ENCODE measurements at regions not wholly inside any gene's neighbourhood (a gene's known extent, or its start where the extent isn't known, plus 50 kb on each side); places are given as distances from the start of the nearest gene placed in this dataset.

DNA sequence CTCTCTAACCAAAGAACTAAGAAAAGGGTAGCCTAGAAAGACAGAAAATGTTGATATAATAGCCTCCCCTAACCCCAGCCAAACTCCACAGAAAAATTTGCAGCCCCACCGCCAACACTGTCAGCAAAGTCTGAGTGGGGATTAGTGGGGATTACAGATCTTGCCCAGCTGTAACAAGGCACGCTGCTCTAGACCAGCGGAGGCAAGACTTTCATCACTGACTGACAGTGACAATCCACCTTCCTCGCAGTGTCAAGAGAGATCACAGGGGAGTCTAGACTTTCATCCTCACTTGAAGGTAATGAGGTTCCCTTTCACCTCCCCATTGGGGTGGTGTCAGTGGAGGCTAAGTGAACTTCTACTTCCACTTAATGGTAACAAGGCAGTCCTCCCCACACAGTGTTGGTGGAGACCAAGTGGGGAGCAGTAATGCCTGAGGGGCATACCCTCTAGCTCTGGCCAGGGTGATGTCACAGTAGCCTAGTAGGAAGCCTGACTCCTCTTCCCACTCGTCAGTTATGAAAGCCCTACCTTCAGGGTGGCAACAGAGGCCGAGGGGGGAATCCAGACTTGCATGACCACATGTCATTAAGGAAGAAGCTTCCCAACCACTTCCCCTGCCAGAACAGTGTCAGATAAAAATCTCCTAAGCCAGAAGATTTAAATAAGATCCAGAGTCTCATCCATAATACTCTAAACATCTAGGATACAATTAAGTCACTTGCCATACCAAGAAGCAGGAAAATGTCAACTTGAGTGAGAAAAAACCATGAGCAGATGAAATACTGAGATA lies 91.7 kb upstream of the RASSF8 start:
- no peak for DNase-seq (ENCODE audit: extremely low spot score)
- ChIA-PET CTCF (no interaction called here), POLR2A (no interaction called here)
- TF ChIP-seq, protein P1, sequence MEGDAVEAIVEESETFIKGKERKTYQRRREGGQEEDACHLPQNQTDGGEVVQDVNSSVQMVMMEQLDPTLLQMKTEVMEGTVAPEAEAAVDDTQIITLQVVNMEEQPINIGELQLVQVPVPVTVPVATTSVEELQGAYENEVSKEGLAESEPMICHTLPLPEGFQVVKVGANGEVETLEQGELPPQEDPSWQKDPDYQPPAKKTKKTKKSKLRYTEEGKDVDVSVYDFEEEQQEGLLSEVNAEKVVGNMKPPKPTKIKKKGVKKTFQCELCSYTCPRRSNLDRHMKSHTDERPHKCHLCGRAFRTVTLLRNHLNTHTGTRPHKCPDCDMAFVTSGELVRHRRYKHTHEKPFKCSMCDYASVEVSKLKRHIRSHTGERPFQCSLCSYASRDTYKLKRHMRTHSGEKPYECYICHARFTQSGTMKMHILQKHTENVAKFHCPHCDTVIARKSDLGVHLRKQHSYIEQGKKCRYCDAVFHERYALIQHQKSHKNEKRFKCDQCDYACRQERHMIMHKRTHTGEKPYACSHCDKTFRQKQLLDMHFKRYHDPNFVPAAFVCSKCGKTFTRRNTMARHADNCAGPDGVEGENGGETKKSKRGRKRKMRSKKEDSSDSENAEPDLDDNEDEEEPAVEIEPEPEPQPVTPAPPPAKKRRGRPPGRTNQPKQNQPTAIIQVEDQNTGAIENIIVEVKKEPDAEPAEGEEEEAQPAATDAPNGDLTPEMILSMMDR (IDR thresholded peaks at IDR 0.05; ENCODE audit: control extremely low read depth, extremely low read depth, low read depth, missing control alignments) = no peak

DNA sequence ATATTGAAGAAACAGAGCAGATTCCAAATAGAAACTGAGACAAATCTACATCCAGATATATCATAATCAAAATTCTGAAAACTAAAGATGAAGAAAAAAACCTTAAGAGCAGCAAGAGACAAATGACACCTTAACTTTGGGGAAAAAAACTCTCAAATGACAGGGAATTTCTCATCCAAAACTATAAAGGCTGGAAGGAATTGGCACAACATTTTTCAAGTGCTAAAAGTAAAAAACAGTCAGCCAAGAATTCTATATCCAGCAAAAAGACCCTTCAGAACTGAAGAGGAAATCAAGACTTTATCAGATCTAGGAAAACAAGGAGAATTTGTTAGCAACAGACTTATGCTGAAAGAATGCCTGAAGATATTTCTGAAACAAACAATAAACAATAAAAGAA lies 90.3 kb upstream of the RASSF8 start:
- TF ChIP-seq, protein P1 (IDR thresholded peaks at IDR 0.05; ENCODE audit: control extremely low read depth, extremely low read depth, low read depth, missing control alignments) = no peak
- DNase-seq (ENCODE audit: extremely low spot score) = no peak
- POLR2A ChIA-PET = no interaction called here
- CTCF ChIA-PET = no interaction called here

DNA sequence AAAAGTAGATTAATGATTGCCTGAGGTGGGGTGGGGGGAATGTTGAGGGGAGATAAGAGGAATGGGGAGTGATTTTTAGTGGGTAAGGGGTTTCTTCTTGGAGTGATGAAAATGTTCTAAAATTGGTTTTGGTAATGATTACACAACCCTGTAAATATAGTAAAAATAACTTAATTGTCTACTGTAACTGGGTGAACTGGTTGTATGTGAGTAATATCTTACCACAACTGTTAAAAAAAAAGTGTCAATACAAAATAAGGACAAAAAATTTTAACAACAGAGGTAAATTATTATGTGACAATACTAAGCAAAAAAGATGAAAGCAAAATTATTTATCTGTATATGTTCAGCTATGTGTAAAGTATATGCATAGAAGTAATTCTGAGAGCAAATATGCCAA lies 86.3 kb upstream of the RASSF8 start:
- TF ChIP-seq, protein P1 (IDR thresholded peaks at IDR 0.05; ENCODE audit: control extremely low read depth, extremely low read depth, low read depth, missing control alignments) = no peak
- CTCF ChIA-PET = no interaction called here
- DNase-seq (ENCODE audit: extremely low spot score) = no peak
- POLR2A ChIA-PET = no interaction called here

DNA sequence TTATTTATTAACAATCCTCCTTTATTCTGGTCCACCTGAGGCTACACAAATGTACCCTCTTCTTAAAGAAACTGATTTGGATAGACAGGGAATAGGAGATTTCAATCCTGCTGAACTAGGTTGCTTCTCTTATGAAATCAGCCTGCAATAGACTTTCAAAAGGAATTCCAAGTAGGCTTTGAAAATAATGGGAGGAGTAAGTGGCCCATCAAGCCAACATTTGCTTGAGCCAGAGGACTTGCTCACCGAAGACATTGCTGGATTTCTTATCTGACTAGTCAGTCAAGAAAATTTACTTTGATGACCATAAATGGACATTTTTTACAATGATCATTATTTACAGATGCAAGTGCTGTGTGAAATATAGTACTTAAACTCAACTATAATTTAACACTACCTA lies 82.8 kb upstream of the RASSF8 start:
- ChIA-PET POLR2A (interaction anchor here (0.6 kb wide), 1 partner anchor 19 kb away, joined by 4 read pairs; no protein-coding TSS in a partner anchor), CTCF (no interaction called here)
- TF ChIP-seq, protein P1 (IDR thresholded peaks at IDR 0.05; ENCODE audit: control extremely low read depth, extremely low read depth, low read depth, missing control alignments) = no peak
- no peak for DNase-seq (ENCODE audit: extremely low spot score)

DNA sequence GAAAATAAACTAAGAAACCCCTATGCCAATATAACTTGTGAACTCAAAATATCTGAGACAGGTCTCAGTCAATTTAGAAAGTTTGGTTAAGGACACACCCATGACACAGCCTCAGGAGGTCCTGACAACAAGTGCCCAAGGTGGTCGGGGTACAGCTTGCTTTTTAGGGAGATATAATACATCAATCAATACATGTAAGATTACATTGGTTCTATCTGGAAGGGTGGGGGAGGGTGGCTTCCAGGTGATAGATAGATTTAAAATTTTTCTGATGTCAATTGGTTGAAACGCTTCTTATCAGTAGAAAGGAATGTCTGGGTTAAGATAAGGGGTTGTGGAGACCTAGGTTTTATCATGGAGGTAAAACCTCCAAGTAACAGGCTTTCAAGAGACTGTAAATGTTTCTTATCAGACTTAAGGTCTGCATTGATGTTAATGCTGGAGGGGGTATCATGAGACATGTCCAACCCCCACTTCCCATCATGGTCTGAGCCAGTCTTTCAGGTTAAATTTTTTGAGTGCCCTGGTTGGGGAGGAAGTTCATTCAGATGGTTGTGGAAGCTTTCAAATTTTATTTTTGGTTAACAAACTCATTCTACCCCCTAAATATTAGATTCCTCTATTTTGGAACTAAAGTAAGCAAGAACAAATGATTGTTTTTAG lies 82.0 kb upstream of the RASSF8 start:
- TF ChIP-seq, protein P1 (IDR thresholded peaks at IDR 0.05; ENCODE audit: control extremely low read depth, extremely low read depth, low read depth, missing control alignments) = no peak
- ChIA-PET CTCF (no interaction called here), POLR2A (interaction anchor here (0.6 kb wide), 1 partner anchor 20 kb away, joined by 4 read pairs; no protein-coding TSS in a partner anchor)
- DNase-seq (ENCODE audit: extremely low spot score) = no peak

DNA sequence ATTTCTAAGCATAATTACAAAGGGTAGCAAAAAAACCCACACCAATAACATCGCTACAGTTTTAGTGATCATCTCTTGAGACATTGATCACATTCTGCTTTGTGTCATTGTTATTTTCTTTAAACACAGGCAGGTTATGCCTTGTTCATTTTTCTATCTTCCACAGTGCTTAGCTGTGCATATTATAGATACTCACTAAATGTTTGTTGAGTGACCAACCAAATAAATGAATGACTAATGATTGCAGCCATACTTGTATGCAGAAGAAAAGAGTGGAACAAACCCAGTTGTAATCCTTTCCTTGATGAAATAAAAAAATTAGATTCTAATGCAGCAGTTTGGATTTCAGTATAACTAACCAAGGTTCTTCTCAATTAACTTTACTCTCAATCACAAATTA lies 81.0 kb upstream of the RASSF8 start:
- DNase-seq (ENCODE audit: extremely low spot score) = no peak
- TF ChIP-seq, protein P1 (IDR thresholded peaks at IDR 0.05; ENCODE audit: control extremely low read depth, extremely low read depth, low read depth, missing control alignments) = no peak
- ChIA-PET POLR2A (no interaction called here), CTCF (no interaction called here)
